ENCODE measurements at regions not wholly inside any gene's neighbourhood (a gene's known extent, or its start where the extent isn't known, plus 50 kb on each side); places are given as distances from the start of the nearest gene placed in this dataset.

DNA sequence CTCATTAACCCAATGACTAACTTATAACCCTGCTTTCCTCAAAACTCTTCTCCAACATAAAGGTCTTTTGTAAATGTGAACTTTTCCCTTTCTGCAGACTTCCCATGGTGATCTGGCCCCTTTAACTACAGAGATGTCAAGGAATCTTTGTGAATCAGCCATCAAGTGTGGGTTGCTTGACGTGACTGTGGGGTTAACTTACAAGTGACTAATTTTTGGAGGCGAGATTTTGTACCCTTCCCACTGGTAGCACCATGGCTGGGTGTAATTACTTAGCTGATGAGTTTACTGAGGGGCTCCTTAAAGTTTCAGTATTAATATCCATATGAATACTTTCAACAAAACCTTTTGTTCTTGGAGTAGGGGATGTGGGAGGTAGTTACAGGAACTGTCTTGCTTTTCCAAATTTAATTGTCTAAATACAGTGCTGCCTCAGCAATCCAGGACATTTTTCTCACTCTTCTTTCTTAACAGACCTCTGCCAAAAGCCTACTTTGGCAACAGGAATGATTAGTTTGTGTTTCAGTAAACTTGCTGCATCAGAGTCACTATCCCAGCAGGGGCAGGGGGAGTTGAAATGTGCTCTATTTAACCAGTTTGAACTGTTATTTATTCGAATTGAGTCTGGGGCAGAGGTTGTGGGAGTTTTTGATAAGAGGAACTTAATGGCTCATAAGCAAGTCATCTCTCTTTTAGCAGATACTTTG lies 217.3 kb upstream of the FGGY start:
- Histone ChIP-seq H2AFZ (ENCODE audit: low read length) (no peak overlapping the region), H2BK5ac (ENCODE audit: low read depth, low read length) (peak overlapping the region; percentile 98; the same call in 1 of the 2 replicates), H3K36me3 (ENCODE audit: control insufficient read depth in 2 of 4, insufficient read depth in 4 of 4, low read length in 3 of 4) (no peaks in the 10 kb centered on the region), H3K79me1 (ENCODE audit: low read depth, low read length) (no peaks in the 10 kb centered on the region), H3K56ac (replicated peaks; ENCODE audit: insufficient read length, low read depth, low read length) (peak overlapping the region; percentile 22), H2BK12ac (ENCODE audit: low read depth, low read length) (peak overlapping the region; percentile 52), H3K9me3 (ENCODE audit: insufficient read depth in 2 of 2, low read depth in 1 of 2, low read length in 1 of 2) (no peaks in the 10 kb centered on the region), H4K5ac (ENCODE audit: insufficient read length, low read depth, low read length) (peak overlapping the region; percentile 92), H3K4me2 (ENCODE audit: insufficient read depth in 1 of 2, low read depth in 2 of 2, low read length in 2 of 2) (peak overlapping the region; percentile 46 to 48), H3K27me3 (replicated peaks in 1 of 4; ENCODE audit: control insufficient read depth in 3 of 4, extremely low read depth in 1 of 4, insufficient read depth in 3 of 4, low read length in 3 of 4) (no peaks in the 10 kb centered on the region), H2BK120ac (replicated peaks; ENCODE audit: low read depth, low read length) (peak overlapping the region; percentile 99), H4K91ac (replicated peaks; ENCODE audit: insufficient read length, low read length) (peak overlapping the region; percentile 98), H2AK5ac (ENCODE audit: low read depth, low read length) (peak overlapping the region; percentile 66; the same call in 1 of the 2 replicates), H3K79me2 (ENCODE audit: control insufficient read depth in 1 of 2, insufficient read depth in 2 of 2, low read length in 2 of 2) (no peaks in the 10 kb centered on the region), H3K9ac (replicated peaks in 1 of 4; ENCODE audit: extremely low read depth in 1 of 4, low read depth in 3 of 4, low read length in 3 of 4) (no peak overlapping the region), H3K4me3 (ENCODE audit: extremely low read depth in 1 of 4, insufficient read depth in 2 of 4, low read depth in 3 of 4, low read length in 4 of 4) (peak overlapping the region in 1 of 4 experiments; percentile 11; a peak in 1 of 8 replicates), H3K23me2 (ENCODE audit: low read depth, low read length) (no peaks in the 10 kb centered on the region), H3K14ac (ENCODE audit: insufficient read length) (peak overlapping the region; percentile 32), H3K4me1 (replicated peaks in 1 of 4; ENCODE audit: control insufficient read depth in 3 of 4, insufficient read depth in 4 of 4, low read length in 3 of 4) (peaks cover 13 to 38% (median 26%) of the 10 kb centered on the region in 4 experiments), H4K8ac (ENCODE audit: extremely low read depth, insufficient read depth, low read length) (no peak overlapping the region), H4K20me1 (replicated peaks in 1 of 2; ENCODE audit: control insufficient read depth in 1 of 2, insufficient read depth in 2 of 2, low read length in 2 of 2) (no peaks in the 10 kb centered on the region), H3K27ac (ENCODE audit: low read depth, low read length) (peak overlapping the region; percentile 40; the same call in 1 of the 2 replicates), H2BK15ac (ENCODE audit: low read length) (no peak overlapping the region), H2BK20ac (ENCODE audit: low read length) (peak overlapping the region; percentile 94), H3K4ac (replicated peaks; ENCODE audit: insufficient read length, low read depth, low read length) (peak overlapping the region; percentile 86), H3K23ac (ENCODE audit: insufficient read length) (no peak overlapping the region), H3K18ac (ENCODE audit: extremely low read depth, low read length) (peak overlapping the region; percentile 92)
- no peak for DNase-seq (ENCODE audit: low read depth in 1 of 2, low spot score in 2 of 2)
- TF ChIP-seq SP4 (IDR thresholded peaks at IDR 0.05; ENCODE audit: low read length) (0 out of 2 replicates have a peak, but pooled peaks have one; percentile 15), SUZ12 (IDR thresholded peaks at IDR 0.05; ENCODE audit: low read length) (no peak), BACH1 (IDR thresholded peaks at IDR 0.05; ENCODE audit: low read length) (no peak)
- POLR2A ChIA-PET (ENCODE audit: partially characterized antibody) = no interaction called here
- WGBS, 2 experiments (ENCODE audit: extremely low coverage in 1 of 2, insufficient coverage in 1 of 2, insufficient read length in 1 of 2, insufficient replicate concordance in 2 of 2, low coverage in 1 of 2, low lambda C conversion rate in 2 of 2, missing lambda C conversion rate in 1 of 2) = 25% methylated on average over 3 of the region's 3 CpGs; no CpG with 5 or more reads in 1 of the 2 experiments
- CTCF ChIA-PET (ENCODE audit: partially characterized antibody) = interaction anchor here (1.0 kb wide), 1 partner anchor 278 kb away, joined by 4 read pairs; no protein-coding TSS in a partner anchor
- no peak for FAIRE-seq

Data from H1 (cell line).